Left ventricle myocardium inferior (tissue), 1 donor: ENCODE measurements at regions not wholly inside any gene's neighbourhood (a gene's known extent, or its start where the extent isn't known, plus 50 kb on each side); places are given as distances from the start of the nearest gene placed in this dataset. TPM values are rescaled to one million over a fixed set of nuclear protein-coding genes. Genes with fewer than 3 reads are reported as not detected.

Experiments used
- DNase-seq: peaks from one replicate; pipeline ENCODE4 v3.0.0-alpha.2; 2020
- H3K27ac ChIP-seq: fragments of 200-600 bp; replicated peaks from 2 replicates; pipeline ENCODE4 v1.8.0; 2021
- H3K27me3 ChIP-seq: fragments of 200-600 bp; 2 replicates; pipeline ENCODE4 v1.8.0; 2021; ENCODE audit warnings: low read depth
- H3K36me3 ChIP-seq: fragments of 200-600 bp; 2 replicates; pipeline ENCODE4 v1.8.0; 2021
- H3K4me1 ChIP-seq: fragments of 200-600 bp; 2 replicates; pipeline ENCODE4 v1.8.0; 2021
- H3K4me3 ChIP-seq: fragments of 200-600 bp; 2 replicates; pipeline ENCODE4 v1.8.0; 2021; ENCODE audit warnings: mild to moderate bottlenecking, moderate library complexity
- H3K9me3 ChIP-seq: fragments of 200-600 bp; replicated peaks from 2 replicates; pipeline ENCODE4 v1.8.0; 2021
- CTCF ChIP-seq: fragments of 200-600 bp; IDR thresholded peaks from 2 replicates; pipeline ENCODE4 v1.8.0; 2021; ENCODE audit warnings: antibody characterized with exemption, mild to moderate bottlenecking, borderline replicate concordance
- intact Hi-C: fragments of 100-400 bp; cut with micrococcal nuclease; formaldehyde crosslinking; loops from one replicate; pipeline ENCODE4 v1.11.0; 2022
- microRNA-seq: library from miRNA; unstranded; fragments of <30 nt; microRNA quantifications from one replicate; pipeline ENCODE4 v1.2.0, GENCODE V29; 2020
- donor health status: DM: no; HTN: yes; CAD: no; lungs with severe emphysema.

- no peak overlapping the region for H3K4me3 ChIP-seq
- intact Hi-C loops: no loop called here
- no peaks in the 10 kb centered on the region for H3K9me3 ChIP-seq
- no peak overlapping the region for H3K27ac ChIP-seq
- no peak for DNase-seq
- H3K27me3 ChIP-seq: no peaks in the 10 kb centered on the region
- H3K4me1 ChIP-seq: no peaks in the 10 kb centered on the region
- TF ChIP-seq CTCF: no peak
- no peaks in the 10 kb centered on the region for H3K36me3 ChIP-seq
These were observed 57.7 kb upstream of the EDNRA start for GRCh38 chr4:147423229-147423628.

GRCh38 chr4:147425019-147425418 is 55.9 kb upstream of the EDNRA start:
- no peaks in the 10 kb centered on the region for H3K36me3 ChIP-seq
- H3K27me3 ChIP-seq: no peaks in the 10 kb centered on the region
- no peak overlapping the region for H3K27ac ChIP-seq
- no peak overlapping the region for H3K4me3 ChIP-seq
- TF ChIP-seq CTCF: no peak
- H3K4me1 ChIP-seq: no peaks in the 10 kb centered on the region
- H3K9me3 ChIP-seq: no peaks in the 10 kb centered on the region
- DNase-seq: no peak
- intact Hi-C loops: no loop called here

- no peak for TF ChIP-seq CTCF
- no peaks in the 10 kb centered on the region for H3K27me3 ChIP-seq
- no peak overlapping the region for H3K27ac ChIP-seq
- no peak overlapping the region for H3K4me3 ChIP-seq
- intact Hi-C loops: no loop called here
- no peaks in the 10 kb centered on the region for H3K36me3 ChIP-seq
- DNase-seq: no peak
- peaks cover 29% of the 10 kb centered on the region for H3K9me3 ChIP-seq
- no peaks in the 10 kb centered on the region for H3K4me1 ChIP-seq
These were observed 52.3 kb upstream of the EDNRA start for GRCh38 chr4:147428583-147428982.

GRCh38 chr4:147430111-147430510 is 50.8 kb upstream of the EDNRA start:
- no peaks in the 10 kb centered on the region for H3K27me3 ChIP-seq
- peaks cover 35% of the 10 kb centered on the region for H3K9me3 ChIP-seq
- H3K36me3 ChIP-seq: no peaks in the 10 kb centered on the region
- intact Hi-C loops: no loop called here
- no peaks in the 10 kb centered on the region for H3K4me1 ChIP-seq
- no peak for TF ChIP-seq CTCF
- H3K27ac ChIP-seq: no peak overlapping the region
- DNase-seq: no peak
- no peak overlapping the region for H3K4me3 ChIP-seq

Small RNA genes in the stretch of these regions (microRNA-seq; reads per million reads assigned to microRNA genes)
- gene MIR548G: not detected
